ENCODE measurements at regions not wholly inside any gene's neighbourhood (a gene's known extent, or its start where the extent isn't known, plus 50 kb on each side); places are given as distances from the start of the nearest gene placed in this dataset.

DNA sequence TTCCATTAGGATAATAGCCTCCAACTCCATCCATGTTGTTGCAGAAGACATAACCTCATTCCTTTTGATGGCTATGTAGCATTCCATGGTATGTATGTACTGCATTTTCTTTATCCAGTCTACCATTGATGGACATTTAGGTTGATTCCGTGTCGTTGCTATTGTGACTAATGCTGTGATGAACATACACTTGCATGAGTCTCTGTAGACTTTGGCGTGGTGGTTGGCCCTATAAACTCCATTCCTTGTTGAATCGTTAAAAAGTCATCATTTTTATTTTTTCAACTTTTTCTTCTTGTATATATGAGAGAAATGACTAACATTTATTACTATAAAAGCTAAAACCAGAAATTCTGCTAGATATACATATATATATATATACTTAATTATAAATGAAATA, 1491.9 kb upstream of the CDH6 start:
- H3K36me3 ChIP-seq (ENCODE audit: insufficient read depth, low read length), result no peaks in the 10 kb centered on the region
- no peaks in the 10 kb centered on the region for H3K27me3 ChIP-seq (ENCODE audit: insufficient read depth, low read length)
- H3K4me1 ChIP-seq (ENCODE audit: insufficient read depth, low read length), result no peaks in the 10 kb centered on the region
- no peaks in the 10 kb centered on the region for H3K9me3 ChIP-seq (ENCODE audit: low read length)
- no peak overlapping the region for H3K4me3 ChIP-seq (ENCODE audit: low read length)
- no peak overlapping the region for H2AFZ ChIP-seq (ENCODE audit: low read depth, low read length)

GRCh38 chr5:29697785-29698414, 1495.6 kb upstream of the CDH6 start:
- Histone ChIP-seq H3K27me3 (ENCODE audit: insufficient read depth, low read length) (no peaks in the 10 kb centered on the region), H2AFZ (ENCODE audit: low read depth, low read length) (no peak overlapping the region), H3K4me3 (ENCODE audit: low read length) (no peak overlapping the region), H3K4me1 (ENCODE audit: insufficient read depth, low read length) (no peaks in the 10 kb centered on the region), H3K9me3 (ENCODE audit: low read length) (no peaks in the 10 kb centered on the region), H3K36me3 (ENCODE audit: insufficient read depth, low read length) (no peaks in the 10 kb centered on the region)

DNA sequence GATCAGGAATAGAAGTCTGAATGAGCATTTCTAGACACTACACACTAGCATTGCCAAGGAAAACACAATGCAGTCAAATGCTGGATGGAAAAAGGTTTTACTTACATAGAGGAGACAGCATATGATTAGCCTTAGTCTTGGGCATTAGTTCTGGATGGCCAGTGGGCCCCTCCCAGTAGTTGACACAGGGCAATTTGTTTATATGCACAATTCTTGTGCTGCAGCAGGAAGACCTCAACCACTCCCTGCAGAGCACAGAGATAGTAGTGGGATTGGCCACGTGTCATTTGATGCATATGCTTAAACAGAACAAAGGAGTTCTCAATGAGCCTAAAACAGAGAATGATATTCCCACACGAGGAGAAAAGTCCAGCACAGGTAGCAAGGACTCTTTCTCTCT, 1496.2 kb upstream of the CDH6 start:
- Histone ChIP-seq H3K4me3 (ENCODE audit: low read length) (no peak overlapping the region), H3K36me3 (ENCODE audit: insufficient read depth, low read length) (no peaks in the 10 kb centered on the region), H2AFZ (ENCODE audit: low read depth, low read length) (no peak overlapping the region), H3K9me3 (ENCODE audit: low read length) (no peaks in the 10 kb centered on the region), H3K27me3 (ENCODE audit: insufficient read depth, low read length) (no peaks in the 10 kb centered on the region), H3K4me1 (ENCODE audit: insufficient read depth, low read length) (no peaks in the 10 kb centered on the region)

DNA sequence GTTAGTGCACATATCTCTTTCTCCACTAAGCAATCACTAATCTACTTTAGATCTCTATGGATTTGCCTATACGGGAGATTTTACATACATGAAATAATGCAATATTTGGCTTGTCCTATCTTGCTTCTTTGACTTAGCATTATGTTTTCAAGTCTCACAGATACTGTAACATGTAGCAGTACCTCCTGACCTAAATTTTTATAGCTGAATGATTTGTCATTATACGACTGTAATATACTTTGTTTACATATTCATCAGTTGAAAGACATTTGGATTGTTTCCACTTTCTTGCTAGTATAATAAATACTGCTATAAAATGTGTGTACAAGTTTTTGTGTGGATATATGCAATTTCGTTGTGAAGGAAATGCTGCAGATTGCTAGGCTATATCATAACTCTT, 1520.8 kb upstream of the CDH6 start:
- Histone ChIP-seq H3K36me3 (ENCODE audit: insufficient read depth, low read length) (no peaks in the 10 kb centered on the region), H3K27me3 (ENCODE audit: insufficient read depth, low read length) (no peaks in the 10 kb centered on the region), H2AFZ (ENCODE audit: low read depth, low read length) (no peak overlapping the region), H3K9me3 (ENCODE audit: low read length) (no peaks in the 10 kb centered on the region), H3K4me3 (ENCODE audit: low read length) (no peak overlapping the region), H3K4me1 (ENCODE audit: insufficient read depth, low read length) (no peaks in the 10 kb centered on the region)

GRCh38 chr5:29662876-29663275, 1530.6 kb upstream of the CDH6 start:
- Histone ChIP-seq H3K4me3 (ENCODE audit: low read length) (no peak overlapping the region), H3K36me3 (ENCODE audit: insufficient read depth, low read length) (no peaks in the 10 kb centered on the region), H3K9me3 (ENCODE audit: low read length) (no peaks in the 10 kb centered on the region)

GRCh38 chr5:29654954-29655353, 1538.5 kb upstream of the CDH6 start:
- Histone ChIP-seq H2AFZ (ENCODE audit: low read depth, low read length) (no peak overlapping the region), H3K4me3 (ENCODE audit: low read length) (no peak overlapping the region), H3K36me3 (ENCODE audit: insufficient read depth, low read length) (no peaks in the 10 kb centered on the region), H3K9me3 (ENCODE audit: low read length) (no peaks in the 10 kb centered on the region), H3K4me1 (ENCODE audit: insufficient read depth, low read length) (no peaks in the 10 kb centered on the region), H3K27me3 (ENCODE audit: insufficient read depth, low read length) (no peaks in the 10 kb centered on the region)

More at GRCh38 chr5:29662876-29663275, 1530.6 kb upstream of the CDH6 start:
- Histone ChIP-seq H2AFZ (ENCODE audit: low read depth, low read length) (no peak overlapping the region), H3K4me1 (ENCODE audit: insufficient read depth, low read length) (no peaks in the 10 kb centered on the region), H3K27me3 (ENCODE audit: insufficient read depth, low read length) (no peaks in the 10 kb centered on the region)

DNA sequence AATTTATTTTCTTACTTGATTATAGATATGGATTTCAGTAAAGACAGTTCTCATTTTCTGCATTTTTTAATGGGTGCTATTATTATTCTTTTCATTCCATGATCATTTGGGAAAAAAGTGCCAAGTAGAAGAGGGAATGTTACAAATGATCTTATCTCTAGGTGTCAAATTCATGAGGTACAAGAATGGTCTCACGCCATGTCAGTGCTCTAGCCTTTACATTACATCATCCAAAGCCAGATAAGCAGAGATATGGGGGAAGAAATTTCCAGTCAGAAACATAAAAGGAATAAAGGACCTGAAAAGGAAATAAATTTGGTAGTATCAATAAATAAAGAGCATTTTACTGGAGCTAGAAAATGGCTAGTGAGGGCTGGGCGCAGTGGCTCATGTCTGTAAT, 1544.2 kb upstream of the CDH6 start:
- no peak overlapping the region for H3K4me3 ChIP-seq (ENCODE audit: low read length)
- no peaks in the 10 kb centered on the region for H3K9me3 ChIP-seq (ENCODE audit: low read length)
- no peak overlapping the region for H2AFZ ChIP-seq (ENCODE audit: low read depth, low read length)
- H3K27me3 ChIP-seq (ENCODE audit: insufficient read depth, low read length), result no peaks in the 10 kb centered on the region
- no peaks in the 10 kb centered on the region for H3K4me1 ChIP-seq (ENCODE audit: insufficient read depth, low read length)
- no peaks in the 10 kb centered on the region for H3K36me3 ChIP-seq (ENCODE audit: insufficient read depth, low read length)

DNA sequence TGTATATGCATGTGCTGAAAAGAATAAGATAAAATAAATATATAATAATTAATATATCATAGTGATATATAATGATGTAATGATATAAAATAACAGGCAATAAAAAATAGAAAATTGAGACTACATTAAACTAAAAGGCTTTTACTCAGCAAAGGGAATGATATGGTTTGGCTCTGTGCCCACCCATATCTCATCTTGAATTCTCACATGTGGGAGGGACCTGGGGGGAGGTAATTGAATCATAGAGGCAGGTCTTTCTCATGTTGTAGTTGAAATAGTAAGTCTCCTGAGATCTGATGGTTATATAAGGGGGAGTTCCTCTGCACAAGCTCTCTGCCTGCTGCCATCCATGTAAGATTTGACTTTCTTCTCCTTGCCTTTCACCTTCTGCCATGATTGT, 1550.9 kb upstream of the CDH6 start:
- Histone ChIP-seq H3K36me3 (ENCODE audit: insufficient read depth, low read length) (no peaks in the 10 kb centered on the region), H2AFZ (ENCODE audit: low read depth, low read length) (no peak overlapping the region), H3K27me3 (ENCODE audit: insufficient read depth, low read length) (no peaks in the 10 kb centered on the region)

GRCh38 chr5:29614206-29614605, 1579.3 kb upstream of the CDH6 start:
- no peaks in the 10 kb centered on the region for H3K4me1 ChIP-seq (ENCODE audit: insufficient read depth, low read length)
- no peaks in the 10 kb centered on the region for H3K9me3 ChIP-seq (ENCODE audit: low read length)
- H3K4me3 ChIP-seq (ENCODE audit: low read length), result no peak overlapping the region
- H2AFZ ChIP-seq (ENCODE audit: low read depth, low read length), result no peak overlapping the region
- H3K27me3 ChIP-seq (ENCODE audit: insufficient read depth, low read length), result no peaks in the 10 kb centered on the region
- no peaks in the 10 kb centered on the region for H3K36me3 ChIP-seq (ENCODE audit: insufficient read depth, low read length)

More for the DNA sequence above, 1550.9 kb upstream of the CDH6 start:
- Histone ChIP-seq H3K4me1 (ENCODE audit: insufficient read depth, low read length) (no peaks in the 10 kb centered on the region), H3K9me3 (ENCODE audit: low read length) (no peaks in the 10 kb centered on the region), H3K4me3 (ENCODE audit: low read length) (no peak overlapping the region)

- no peaks in the 10 kb centered on the region for H3K36me3 ChIP-seq (ENCODE audit: insufficient read depth, low read length)
- H3K4me3 ChIP-seq (ENCODE audit: low read length), result no peak overlapping the region
- no peak overlapping the region for H2AFZ ChIP-seq (ENCODE audit: low read depth, low read length)
- H3K9me3 ChIP-seq (ENCODE audit: low read length), result no peaks in the 10 kb centered on the region
- no peaks in the 10 kb centered on the region for H3K4me1 ChIP-seq (ENCODE audit: insufficient read depth, low read length)
- no peaks in the 10 kb centered on the region for H3K27me3 ChIP-seq (ENCODE audit: insufficient read depth, low read length)
Measured at GRCh38 chr5:29588236-29588635, 1605.2 kb upstream of the CDH6 start.

DNA sequence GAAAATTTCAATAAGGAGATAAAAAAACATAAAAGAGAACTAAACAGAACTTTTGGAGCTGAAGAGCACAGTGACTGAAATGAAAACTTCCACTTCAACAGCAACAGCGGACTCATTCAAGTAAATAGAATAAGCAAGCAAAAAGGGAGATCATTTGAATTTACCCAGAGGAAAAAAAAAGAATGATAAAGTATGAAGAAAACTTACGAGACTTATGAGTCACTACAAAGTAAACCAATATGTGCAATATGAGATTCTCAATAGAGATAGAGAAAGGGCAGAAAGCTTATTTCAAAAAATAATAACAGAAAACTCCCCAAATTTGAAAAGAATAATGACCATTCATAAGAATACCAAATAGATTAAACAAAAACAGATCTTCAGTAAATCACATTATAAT, 1605.7 kb upstream of the CDH6 start:
- Histone ChIP-seq H3K4me1 (ENCODE audit: insufficient read depth, low read length) (no peaks in the 10 kb centered on the region), H3K27me3 (ENCODE audit: insufficient read depth, low read length) (no peaks in the 10 kb centered on the region), H3K9me3 (ENCODE audit: low read length) (no peaks in the 10 kb centered on the region), H3K36me3 (ENCODE audit: insufficient read depth, low read length) (no peaks in the 10 kb centered on the region), H3K4me3 (ENCODE audit: low read length) (no peak overlapping the region), H2AFZ (ENCODE audit: low read depth, low read length) (no peak overlapping the region)

DNA sequence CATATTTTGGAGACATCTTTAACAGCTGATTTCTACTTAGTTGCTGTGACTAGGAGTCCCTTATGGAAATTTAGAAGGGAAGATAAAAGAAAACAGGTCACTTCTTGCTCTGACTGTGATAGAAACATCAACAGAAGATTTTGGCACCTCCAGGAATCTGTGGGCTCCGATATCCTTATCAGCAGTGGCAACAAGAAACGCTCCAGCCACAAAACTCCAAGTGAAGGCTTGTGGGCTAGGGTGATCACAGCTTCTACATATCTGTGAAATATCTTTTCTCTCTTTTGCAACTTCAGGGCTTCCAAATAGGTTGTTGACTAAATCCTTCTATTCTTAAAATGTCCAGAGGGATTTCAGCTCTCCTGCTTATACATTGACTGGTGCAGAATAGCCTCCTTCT, 1625.5 kb upstream of the CDH6 start:
- H3K36me3 ChIP-seq (ENCODE audit: insufficient read depth, low read length), result no peaks in the 10 kb centered on the region
- no peaks in the 10 kb centered on the region for H3K9me3 ChIP-seq (ENCODE audit: low read length)
- H2AFZ ChIP-seq (ENCODE audit: low read depth, low read length), result no peak overlapping the region
- no peak overlapping the region for H3K4me3 ChIP-seq (ENCODE audit: low read length)
- H3K27me3 ChIP-seq (ENCODE audit: insufficient read depth, low read length), result no peaks in the 10 kb centered on the region
- no peaks in the 10 kb centered on the region for H3K4me1 ChIP-seq (ENCODE audit: insufficient read depth, low read length)

DNA sequence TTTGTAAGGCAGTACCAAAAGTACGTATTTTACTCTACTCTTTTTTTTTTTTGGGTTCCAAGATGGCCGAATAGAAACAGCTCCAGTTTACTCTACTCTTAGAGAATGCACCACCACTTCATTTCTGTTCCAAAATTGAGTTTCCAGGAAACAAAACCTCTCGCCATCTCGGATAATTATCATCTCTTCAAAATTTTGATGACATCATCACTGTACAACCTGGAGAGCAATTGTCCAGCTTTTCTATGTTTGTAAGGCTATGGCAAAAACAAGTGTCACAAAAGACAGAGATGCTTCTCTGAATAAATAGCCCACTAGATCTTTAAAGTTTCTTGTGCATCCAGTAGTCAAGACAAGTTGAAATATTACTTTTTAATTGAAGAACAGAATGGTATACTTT, 1631.9 kb upstream of the CDH6 start:
- Histone ChIP-seq H3K4me1 (ENCODE audit: insufficient read depth, low read length) (no peaks in the 10 kb centered on the region), H3K36me3 (ENCODE audit: insufficient read depth, low read length) (no peaks in the 10 kb centered on the region), H2AFZ (ENCODE audit: low read depth, low read length) (no peak overlapping the region), H3K4me3 (ENCODE audit: low read length) (no peak overlapping the region), H3K9me3 (ENCODE audit: low read length) (no peaks in the 10 kb centered on the region), H3K27me3 (ENCODE audit: insufficient read depth, low read length) (no peaks in the 10 kb centered on the region)

DNA sequence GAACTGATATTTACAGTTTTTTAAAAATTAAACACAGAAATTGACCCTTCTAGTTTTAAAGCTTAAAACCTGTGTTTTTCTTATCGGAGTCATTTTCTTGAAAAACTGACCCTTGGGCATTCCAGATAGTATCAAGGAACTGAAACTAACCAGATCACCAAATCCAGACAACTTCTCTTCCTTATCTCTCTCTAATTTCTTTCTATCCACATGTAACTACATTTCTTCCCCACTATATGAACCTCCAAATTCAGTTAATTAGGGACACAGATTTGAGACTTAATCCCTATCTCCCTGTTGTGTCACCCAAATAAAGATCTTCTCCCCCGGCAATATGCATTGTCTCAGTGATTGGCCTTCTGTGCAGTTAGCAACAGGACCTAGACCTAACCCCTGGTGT, 1643.0 kb upstream of the CDH6 start:
- Histone ChIP-seq H3K36me3 (ENCODE audit: insufficient read depth, low read length) (no peaks in the 10 kb centered on the region), H2AFZ (ENCODE audit: low read depth, low read length) (no peak overlapping the region), H3K4me3 (ENCODE audit: low read length) (no peak overlapping the region), H3K4me1 (ENCODE audit: insufficient read depth, low read length) (no peaks in the 10 kb centered on the region), H3K27me3 (ENCODE audit: insufficient read depth, low read length) (no peaks in the 10 kb centered on the region), H3K9me3 (ENCODE audit: low read length) (no peaks in the 10 kb centered on the region)

All from neuron (in vitro differentiated cells).